ENCODE measurements at regions not wholly inside any gene's neighbourhood (a gene's known extent, or its start where the extent isn't known, plus 50 kb on each side); places are given as distances from the start of the nearest gene placed in this dataset.
"Not testable (repeated sequence)": the region's sequence is repeated elsewhere in the genome, so short reads cannot be mapped to it uniquely, and the experiment has no call there.

- DNase-seq (ENCODE audit: low spot score): peak; percentile 53
These were observed 719.6 kb upstream of the NR2F2 start for GRCh38 chr15:95610945-95611344.

GRCh38 chr15:95615436-95615835, 715.1 kb upstream of the NR2F2 start:
- no peak for DNase-seq (ENCODE audit: low spot score)

DNA sequence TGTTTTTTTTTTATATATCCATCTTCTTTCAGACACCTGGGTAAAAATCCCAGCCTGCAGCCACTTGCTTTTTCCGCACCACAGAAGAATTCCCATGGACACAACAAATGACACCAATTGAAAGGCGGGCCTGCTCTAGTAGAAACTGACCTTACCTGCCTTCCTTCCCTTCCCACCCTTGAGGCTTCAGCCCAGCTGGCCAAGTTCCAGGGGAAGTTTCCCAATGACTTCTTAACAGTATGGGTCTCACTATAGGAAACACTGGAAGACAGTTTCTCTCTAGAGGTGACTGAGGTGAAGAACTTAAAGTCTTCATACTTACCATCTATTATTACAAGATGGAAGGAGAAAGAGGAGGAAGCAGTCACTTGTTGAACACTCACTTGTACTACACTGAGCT, 714.2 kb upstream of the NR2F2 start:
- no peak for DNase-seq (ENCODE audit: low spot score)

- no peak for DNase-seq (ENCODE audit: low spot score)
These were observed 709.4 kb upstream of the NR2F2 start for GRCh38 chr15:95620934-95621579.

- DNase-seq (ENCODE audit: low spot score): no peak
These were observed 707.7 kb upstream of the NR2F2 start for GRCh38 chr15:95622843-95623242.

GRCh38 chr15:95624100-95624499, 706.4 kb upstream of the NR2F2 start:
- no peak for DNase-seq (ENCODE audit: low spot score)

DNA sequence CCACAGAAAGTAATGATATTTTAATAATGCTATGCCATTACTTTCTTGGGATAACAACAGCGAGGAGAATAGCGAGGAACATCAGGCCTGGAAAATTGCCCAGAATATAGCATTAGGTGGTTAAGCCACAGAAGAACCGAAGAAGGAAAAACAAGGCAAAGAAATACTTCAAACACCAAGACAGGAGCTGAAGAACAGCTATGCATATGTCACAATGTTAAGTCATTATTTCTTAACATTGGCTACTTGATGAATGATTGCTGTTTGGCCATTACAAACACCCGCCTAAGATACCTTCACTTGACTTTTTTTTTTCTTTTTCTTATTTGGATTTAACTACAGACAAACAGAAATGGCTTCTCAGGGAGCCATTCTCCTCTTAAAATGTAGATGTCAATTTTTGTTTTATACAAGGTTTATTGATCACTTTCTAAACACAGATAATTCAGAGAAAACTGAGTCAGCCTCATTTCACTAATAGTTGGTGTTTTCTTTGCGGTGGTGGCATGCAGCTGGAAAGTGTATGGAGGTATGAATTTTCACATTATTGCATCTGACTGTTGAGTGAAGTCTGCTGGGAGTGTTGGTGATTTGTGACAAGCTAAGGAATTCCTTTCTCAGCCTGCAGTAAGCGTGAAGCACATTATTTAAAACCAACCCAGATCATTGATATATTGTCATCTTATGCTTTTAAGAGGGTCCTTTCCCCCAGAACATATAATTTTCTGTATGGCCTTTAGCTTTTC, 705.7 kb upstream of the NR2F2 start:
- no peak for DNase-seq (ENCODE audit: low spot score)

GRCh38 chr15:95626501-95627361, 703.8 kb upstream of the NR2F2 start:
- peak; percentile 62 for DNase-seq (ENCODE audit: low spot score)

GRCh38 chr15:95629503-95630168, 700.9 kb upstream of the NR2F2 start:
- DNase-seq (ENCODE audit: low spot score): no peak

- no peak for DNase-seq (ENCODE audit: low spot score)
These were observed 699.8 kb upstream of the NR2F2 start for GRCh38 chr15:95630683-95631082.

- no peak for DNase-seq (ENCODE audit: low spot score)
These were observed 694.8 kb upstream of the NR2F2 start for GRCh38 chr15:95635666-95636065.

GRCh38 chr15:95636107-95636506, 694.4 kb upstream of the NR2F2 start:
- DNase-seq (ENCODE audit: low spot score): no peak

- DNase-seq (ENCODE audit: low spot score): not testable (repeated sequence)
These were observed 693.3 kb upstream of the NR2F2 start for GRCh38 chr15:95637234-95637633.

DNA sequence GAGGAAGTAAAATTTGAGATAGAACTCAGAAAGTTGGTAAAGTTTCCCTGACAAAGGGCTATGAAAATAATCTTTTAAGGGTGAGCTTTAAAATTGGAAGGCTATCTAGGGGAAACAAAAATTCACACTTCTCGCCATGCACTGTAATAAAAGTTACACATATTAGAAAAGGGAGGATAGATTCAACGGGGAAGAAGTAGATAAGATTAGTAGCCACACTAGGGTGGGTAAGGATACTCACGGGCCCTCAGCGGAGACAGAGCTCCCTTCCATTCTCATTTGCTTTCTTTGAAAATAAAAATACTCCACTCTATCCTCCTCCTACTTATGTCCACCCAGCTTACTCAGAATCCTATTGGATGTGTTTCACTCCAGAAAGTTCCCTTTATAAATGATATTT, 691.3 kb upstream of the NR2F2 start:
- DNase-seq (ENCODE audit: low spot score): no peak

DNA sequence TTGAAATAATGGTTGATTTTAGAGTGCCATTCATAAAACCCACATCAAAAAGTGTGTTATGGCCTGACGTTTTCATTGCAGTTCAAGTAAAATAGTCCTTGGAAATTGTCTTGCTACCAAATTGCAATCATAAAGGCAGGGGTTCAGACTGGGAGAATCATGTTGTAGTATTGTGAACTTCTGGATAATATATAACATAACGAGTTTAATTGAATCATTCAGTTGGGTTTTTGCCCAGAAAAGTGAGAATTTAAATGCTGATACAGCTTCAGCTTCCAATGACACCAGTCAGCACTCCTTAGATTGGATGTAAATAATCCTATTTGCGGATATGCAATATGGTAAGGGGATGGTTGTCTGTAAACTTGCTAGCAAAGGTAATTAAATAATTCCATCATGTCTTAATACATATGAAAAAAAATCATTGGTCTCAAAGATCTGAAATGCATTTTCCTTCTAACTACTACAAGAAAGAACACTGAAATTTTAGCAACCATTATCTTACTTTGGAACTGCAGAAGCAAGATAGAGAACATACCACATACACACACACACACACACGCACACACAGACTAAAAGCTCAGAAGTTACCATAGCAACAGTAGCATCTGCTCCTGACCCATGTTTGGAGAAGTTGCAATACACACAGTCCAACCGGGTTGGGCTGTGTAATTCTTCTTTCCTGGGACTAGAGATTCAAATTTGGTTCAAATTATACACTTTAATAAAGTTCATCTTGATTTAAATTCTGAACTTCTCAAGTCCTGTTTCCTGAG, 686.2 kb upstream of the NR2F2 start:
- DNase-seq (ENCODE audit: low spot score): no peak

DNA sequence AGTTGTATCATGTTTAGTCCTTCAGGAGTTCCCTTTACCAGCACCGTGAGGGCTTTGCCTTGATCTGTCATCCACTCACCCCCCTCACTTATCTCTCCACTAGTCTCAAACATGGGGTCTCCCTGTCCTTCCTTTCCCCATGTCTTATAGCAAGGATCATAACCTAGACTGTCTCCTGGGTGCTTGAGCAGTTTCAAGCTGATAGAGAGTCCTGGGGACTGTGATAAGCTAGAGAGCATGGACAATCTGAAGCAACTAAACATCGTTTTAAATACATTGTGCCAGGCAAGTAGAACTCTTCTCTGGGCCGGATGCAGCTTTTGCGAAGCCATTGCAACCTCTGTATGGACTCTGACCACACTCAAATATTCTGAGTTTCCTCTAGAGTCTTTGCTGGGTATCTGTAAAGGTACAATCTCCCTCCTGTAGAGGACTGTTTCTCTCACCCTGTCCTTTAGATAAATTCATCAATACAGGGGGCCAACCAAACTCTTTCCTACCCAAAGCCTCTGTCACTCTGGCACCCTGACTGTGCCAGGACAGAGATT, 684.6 kb upstream of the NR2F2 start:
- no peak for DNase-seq (ENCODE audit: low spot score)

DNA sequence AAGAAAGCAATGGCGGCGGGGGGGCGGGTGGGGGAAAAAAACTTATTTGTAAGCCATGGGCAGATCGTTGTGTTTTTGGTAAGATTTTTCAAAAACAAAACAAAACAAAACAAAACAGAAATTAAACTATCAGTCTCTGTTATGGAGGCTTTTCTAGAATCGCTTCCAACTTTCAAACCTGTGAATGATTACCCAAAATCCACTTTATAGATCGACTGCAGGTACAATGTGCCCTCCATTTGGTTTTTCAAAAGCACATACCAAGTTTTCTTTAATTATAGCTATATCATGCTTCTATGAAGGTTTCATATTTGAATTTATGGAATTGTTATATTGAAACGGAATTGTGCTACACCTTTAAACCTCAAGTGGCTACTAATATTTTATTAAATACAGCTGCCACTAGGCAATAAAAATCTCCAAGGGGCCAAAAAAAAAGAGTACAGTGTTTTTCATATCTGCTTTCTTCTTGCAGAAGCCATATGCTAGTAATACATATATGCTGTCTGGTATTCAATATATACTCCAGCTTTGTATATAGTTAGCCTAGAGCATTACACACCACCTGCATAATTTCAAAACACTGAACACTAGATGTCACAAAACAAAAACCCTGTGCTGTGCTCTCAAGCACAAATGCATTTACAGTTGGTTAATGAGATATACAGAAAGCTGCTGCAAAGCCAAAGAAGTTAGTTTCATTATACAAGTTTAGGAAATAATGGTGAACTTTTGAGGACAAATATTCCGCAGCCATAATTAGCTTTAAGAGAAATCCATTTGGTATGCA, 683.8 kb upstream of the NR2F2 start:
- no peak for DNase-seq (ENCODE audit: low spot score)

GRCh38 chr15:95647531-95648277, 682.8 kb upstream of the NR2F2 start:
- DNase-seq (ENCODE audit: low spot score): no peak

- no peak for DNase-seq (ENCODE audit: low spot score)
These were observed 677.1 kb upstream of the NR2F2 start for GRCh38 chr15:95653361-95653805.

Measured in ecto neural progenitor cell (in vitro differentiated cells).